Trophoblast cell (in vitro differentiated cells and primary cell): ENCODE measurements at regions not wholly inside any gene's neighbourhood (a gene's known extent, or its start where the extent isn't known, plus 50 kb on each side); places are given as distances from the start of the nearest gene placed in this dataset.

Source experiments
- DNase-seq, 2 donors: peaks; one replicate each; pipeline ENCODE4 v3.0.0-alpha.2; 2016
- H2AFZ ChIP-seq: 2 replicates; pipeline ENCODE4 v1.6.1; 2013; ENCODE audit warnings: low read length, moderate library complexity, mild to moderate bottlenecking; ENCODE audit not compliant: insufficient read depth, poor library complexity
- H2AK5ac ChIP-seq: 2 replicates; pipeline ENCODE4 v1.6.1; 2013; ENCODE audit warnings: mild to moderate bottlenecking, low read length
- H2BK120ac ChIP-seq: 2 replicates; pipeline ENCODE4 v1.6.1; 2013; ENCODE audit warnings: low read length, mild to moderate bottlenecking, moderate library complexity; ENCODE audit not compliant: insufficient read depth, poor library complexity
- H2BK12ac ChIP-seq: 2 replicates; pipeline ENCODE4 v1.6.1; 2013; ENCODE audit warnings: mild to moderate bottlenecking, low read length, moderate library complexity
- H2BK5ac ChIP-seq: 2 replicates; pipeline ENCODE4 v1.6.1; 2013; ENCODE audit warnings: low read length, low read depth, moderate library complexity, mild to moderate bottlenecking; ENCODE audit not compliant: poor library complexity
- H3K14ac ChIP-seq: 2 replicates; pipeline ENCODE4 v1.6.1; 2013; ENCODE audit warnings: mild to moderate bottlenecking, low read length
- H3K18ac ChIP-seq: 2 replicates; pipeline ENCODE4 v1.6.1; 2013; ENCODE audit warnings: mild to moderate bottlenecking, low read length
- H3K23ac ChIP-seq: 2 replicates; pipeline ENCODE4 v1.6.1; 2013; ENCODE audit warnings: low read length
- H3K27ac ChIP-seq: 2 replicates; pipeline ENCODE4 v1.5.1; 2013; ENCODE audit warnings: low read depth, mild to moderate bottlenecking, inconsistent platforms, low read length, moderate library complexity
- H3K27me3 ChIP-seq: 2 replicates; pipeline ENCODE4 v1.6.1; 2013; ENCODE audit warnings: inconsistent platforms, mild to moderate bottlenecking, low read length, moderate library complexity; ENCODE audit not compliant: insufficient read depth
- H3K36me3 ChIP-seq, 2 experiments: 1 replicate in 1 of 2; 2 replicates in 1 of 2; pipeline ENCODE4 v1.6.1; 2013; ENCODE audit warnings: low read length in 2 of 2, mild to moderate bottlenecking in 2 of 2, moderate library complexity in 1 of 2; ENCODE audit not compliant: insufficient read depth in 2 of 2, control insufficient read depth in 1 of 2
- H3K4ac ChIP-seq: 2 replicates; pipeline ENCODE4 v1.6.1; 2013; ENCODE audit warnings: low read depth, mild to moderate bottlenecking, low read length, moderate library complexity
- H3K4me1 ChIP-seq, 2 experiments: 1 replicate in 1 of 2; 2 replicates in 1 of 2; pipeline ENCODE4 v1.6.1; 2013; ENCODE audit warnings: low read length in 2 of 2, mild to moderate bottlenecking in 2 of 2, moderate library complexity in 1 of 2; ENCODE audit not compliant: insufficient read depth in 2 of 2, control insufficient read depth in 1 of 2
- H3K4me2 ChIP-seq: 2 replicates; pipeline ENCODE4 v1.6.1; 2013; ENCODE audit warnings: inconsistent platforms, mild to moderate bottlenecking, low read length, moderate library complexity
- H3K4me3 ChIP-seq: 2 replicates; pipeline ENCODE4 v1.5.1; 2013; ENCODE audit warnings: mild to moderate bottlenecking, low read depth, low read length, inconsistent platforms
- H3K79me1 ChIP-seq: one replicate; pipeline ENCODE4 v1.6.1; 2013; ENCODE audit warnings: low read length
- H3K79me2 ChIP-seq: 2 replicates; pipeline ENCODE4 v1.6.1; 2013; ENCODE audit warnings: low read length, mild to moderate bottlenecking; ENCODE audit not compliant: control insufficient read depth, insufficient read depth, poor library complexity
- H3K9ac ChIP-seq: 2 replicates; pipeline ENCODE4 v1.6.1; 2013; ENCODE audit warnings: mild to moderate bottlenecking, low read length
- H3K9me3 ChIP-seq: 2 replicates; pipeline ENCODE4 v1.6.1; 2013; ENCODE audit warnings: low read depth, mild to moderate bottlenecking, control low read depth, inconsistent platforms, low read length; ENCODE audit not compliant: insufficient read depth
- H4K12ac ChIP-seq: 2 replicates; pipeline ENCODE4 v1.6.1; 2013; ENCODE audit warnings: low read depth, mild to moderate bottlenecking, low read length, moderate library complexity
- H4K8ac ChIP-seq: 2 replicates; pipeline ENCODE4 v1.6.1; 2013; ENCODE audit warnings: low read depth, mild to moderate bottlenecking, low read length, moderate library complexity
- H4K91ac ChIP-seq: one replicate; pipeline ENCODE4 v1.6.1; 2013; ENCODE audit warnings: low read depth, mild to moderate bottlenecking, low read length, moderate library complexity
- WGBS: extraction: QIAGEN DNeasy Blood & Tissue Kit; methylation state at CpG from one replicate; pipeline ENCODE4 v1.1.7; 2013; ENCODE audit warnings: missing lambda C conversion rate; ENCODE audit not compliant: insufficient read length, insufficient coverage; ENCODE audit errors: extremely low coverage; 5-methylcytosine and 5-hydroxymethylcytosine counted together

DNA sequence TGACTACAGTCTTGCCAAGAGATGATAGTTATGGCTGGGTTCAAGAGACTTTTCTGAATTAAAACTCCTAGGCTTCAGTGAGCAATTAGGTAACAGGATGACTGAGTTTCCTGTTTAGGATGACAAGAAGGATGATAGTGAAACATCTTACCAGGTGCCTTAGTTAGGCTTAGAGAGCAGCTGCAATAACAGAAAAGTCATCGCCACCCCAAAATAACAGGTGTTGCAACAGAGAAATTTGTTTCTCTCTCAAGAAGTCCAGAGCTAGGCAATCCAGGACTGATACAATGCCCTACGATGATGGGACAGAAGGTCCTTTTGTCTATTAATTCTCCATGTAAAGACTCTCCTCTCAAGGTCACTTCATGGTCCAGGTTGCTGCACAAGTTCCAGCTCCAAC lies 361.8 kb downstream of the CAAP1 start:
- Histone ChIP-seq H4K8ac (no peak overlapping the region), H3K9me3 (no peaks in the 10 kb centered on the region), H3K4me2 (no peak overlapping the region), H3K14ac (no peak overlapping the region), H4K91ac (no peak overlapping the region), H3K27ac (no peak overlapping the region), H3K9ac (no peak overlapping the region), H3K36me3 (no peaks in the 10 kb centered on the region), H4K12ac (no peak overlapping the region), H2BK12ac (no peak overlapping the region), H3K4me1 (no peaks in the 10 kb centered on the region), H3K27me3 (no peaks in the 10 kb centered on the region), H3K23ac (no peak overlapping the region), H3K4me3 (no peak overlapping the region), H3K18ac (no peak overlapping the region), H2AFZ (no peak overlapping the region), H3K4ac (no peak overlapping the region), H2BK5ac (no peak overlapping the region), H2AK5ac (no peak overlapping the region), H3K79me2 (no peaks in the 10 kb centered on the region), H2BK120ac (no peak overlapping the region), H3K79me1 (no peaks in the 10 kb centered on the region)
- WGBS, result no CpG with 5 or more reads among the region's 2 CpGs
- DNase-seq, result no peak

DNA sequence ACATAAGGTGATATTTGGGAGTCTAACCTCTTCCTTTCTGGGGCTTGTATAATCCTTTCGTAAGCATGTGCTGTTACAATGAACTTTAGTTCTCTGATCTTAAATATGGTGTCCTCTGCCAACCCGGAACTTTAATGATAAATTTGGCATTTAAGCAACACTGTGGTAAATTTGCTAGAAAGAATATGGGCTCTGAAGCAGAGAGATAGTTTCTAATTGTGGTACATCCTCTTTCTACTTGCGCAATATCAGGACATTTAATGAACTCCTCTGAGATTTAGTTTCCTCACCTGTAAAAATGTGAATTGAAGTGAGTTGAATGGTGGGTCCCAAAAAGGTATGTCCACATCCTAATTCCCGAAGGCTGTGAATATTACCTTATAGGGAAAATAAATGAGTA lies 364.7 kb downstream of the CAAP1 start:
- no peaks in the 10 kb centered on the region for H3K79me2 ChIP-seq
- H3K23ac ChIP-seq, result no peak overlapping the region
- H3K4ac ChIP-seq, result no peak overlapping the region
- H3K36me3 ChIP-seq, result no peaks in the 10 kb centered on the region
- no peak overlapping the region for H2AFZ ChIP-seq
- no peaks in the 10 kb centered on the region for H3K27me3 ChIP-seq
- no peak overlapping the region for H2BK12ac ChIP-seq
- H3K4me3 ChIP-seq, result no peak overlapping the region
- no peaks in the 10 kb centered on the region for H3K4me1 ChIP-seq
- H3K9me3 ChIP-seq, result no peaks in the 10 kb centered on the region
- no peak overlapping the region for H4K8ac ChIP-seq
- no peak for DNase-seq
- H3K18ac ChIP-seq, result no peak overlapping the region
- H2BK5ac ChIP-seq, result no peak overlapping the region
- H2BK120ac ChIP-seq, result no peak overlapping the region
- H3K79me1 ChIP-seq, result no peaks in the 10 kb centered on the region
- no peak overlapping the region for H3K9ac ChIP-seq
- no peak overlapping the region for H3K27ac ChIP-seq
- H3K4me2 ChIP-seq, result no peak overlapping the region
- no CpG with 5 or more reads among the region's 4 CpGs for WGBS
- no peak overlapping the region for H2AK5ac ChIP-seq
- no peak overlapping the region for H4K91ac ChIP-seq
- H3K14ac ChIP-seq, result no peak overlapping the region
- H4K12ac ChIP-seq, result no peak overlapping the region

DNA sequence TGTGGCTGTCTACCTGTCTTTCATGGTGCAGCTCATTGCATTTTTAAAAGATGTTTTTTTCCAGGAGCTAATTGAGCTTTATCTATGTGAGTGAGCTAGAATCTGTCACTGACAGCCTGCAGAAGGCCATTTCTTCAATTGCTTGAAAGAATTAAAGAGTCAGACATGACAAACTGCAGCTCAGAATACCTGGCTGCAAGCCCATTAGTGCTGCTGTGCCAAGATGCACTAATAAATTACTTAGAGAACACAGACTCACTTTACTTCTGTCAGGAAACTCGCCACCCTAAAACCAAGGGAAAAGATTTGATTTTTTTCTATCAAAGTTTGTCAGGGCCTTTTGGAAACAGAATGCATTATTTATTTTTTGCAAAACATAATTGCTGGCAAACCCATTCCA lies 368.3 kb downstream of the CAAP1 start:
- no peak overlapping the region for H2AFZ ChIP-seq
- no peak overlapping the region for H3K18ac ChIP-seq
- no peak overlapping the region for H3K14ac ChIP-seq
- H2BK120ac ChIP-seq, result no peak overlapping the region
- H3K4ac ChIP-seq, result no peak overlapping the region
- no peaks in the 10 kb centered on the region for H3K79me1 ChIP-seq
- no peak for DNase-seq
- no peak overlapping the region for H2AK5ac ChIP-seq
- H3K4me2 ChIP-seq, result no peak overlapping the region
- WGBS, result no CpG with 5 or more reads among the region's 1 CpG
- no peaks in the 10 kb centered on the region for H3K4me1 ChIP-seq
- H3K4me3 ChIP-seq, result no peak overlapping the region
- no peak overlapping the region for H3K9ac ChIP-seq
- H4K8ac ChIP-seq, result no peak overlapping the region
- no peaks in the 10 kb centered on the region for H3K27me3 ChIP-seq
- H3K9me3 ChIP-seq, result no peaks in the 10 kb centered on the region
- no peak overlapping the region for H3K23ac ChIP-seq
- H3K79me2 ChIP-seq, result no peaks in the 10 kb centered on the region
- no peak overlapping the region for H4K91ac ChIP-seq
- no peaks in the 10 kb centered on the region for H3K36me3 ChIP-seq
- no peak overlapping the region for H2BK5ac ChIP-seq
- no peak overlapping the region for H3K27ac ChIP-seq
- H4K12ac ChIP-seq, result no peak overlapping the region
- H2BK12ac ChIP-seq, result no peak overlapping the region

GRCh38 chr9:26523577-26523976 lies 369.0 kb downstream of the CAAP1 start:
- H3K27ac ChIP-seq, result no peak overlapping the region

More at GRCh38 chr9:26523577-26523976, 369.0 kb downstream of the CAAP1 start:
- H2AFZ ChIP-seq, result no peak overlapping the region
- no peak overlapping the region for H3K9ac ChIP-seq
- H3K23ac ChIP-seq, result no peak overlapping the region
- no peak overlapping the region for H2BK5ac ChIP-seq
- no peak overlapping the region for H2AK5ac ChIP-seq
- no peaks in the 10 kb centered on the region for H3K79me2 ChIP-seq
- no peak overlapping the region for H4K12ac ChIP-seq
- no peaks in the 10 kb centered on the region for H3K27me3 ChIP-seq
- no peak overlapping the region for H3K4me3 ChIP-seq
- no peak overlapping the region for H3K4ac ChIP-seq
- H3K18ac ChIP-seq, result no peak overlapping the region
- no peak overlapping the region for H2BK120ac ChIP-seq
- no peak overlapping the region for H3K14ac ChIP-seq
- H4K8ac ChIP-seq, result no peak overlapping the region
- no peak for DNase-seq
- H3K9me3 ChIP-seq, result no peaks in the 10 kb centered on the region
- H3K4me1 ChIP-seq, result no peaks in the 10 kb centered on the region
- no peak overlapping the region for H4K91ac ChIP-seq
- no peaks in the 10 kb centered on the region for H3K79me1 ChIP-seq
- H3K36me3 ChIP-seq, result no peaks in the 10 kb centered on the region
- WGBS, result no CpG with 5 or more reads among the region's 3 CpGs
- H2BK12ac ChIP-seq, result no peak overlapping the region
- H3K4me2 ChIP-seq, result no peak overlapping the region
